Panc1 (cell line): ENCODE measurements at regions not wholly inside any gene's neighbourhood (a gene's known extent, or its start where the extent isn't known, plus 50 kb on each side); places are given as distances from the start of the nearest gene placed in this dataset.

Source experiments
- ATAC-seq: fragments of 200-7000 bp; cut with Tn5 transposase; 2 replicates; pipeline ENCODE4 v1.9.1; 2020; ENCODE audit warnings: mild to moderate bottlenecking, moderate library complexity
- BruUV-seq: library from RNA; stranded (reverse); fragments of 400-500 nt; replicated peaks from 2 replicates; lab custom pipeline; 2021; lab: Mats Ljungman, UMichigan
- CTCF ChIA-PET: fragments of 300-600 bp; sonication (Branson Sonifier 250); formaldehyde crosslinking; loops from one replicate; lab custom pipeline; 2022; ENCODE audit warnings: antibody characterized with exemption; lab: Charles Lee
- POLR2A ChIA-PET: fragments of 300-600 bp; sonication (Branson Sonifier 250); formaldehyde crosslinking; loops from one replicate; lab custom pipeline; 2022; ENCODE audit warnings: antibody characterized with exemption; lab: Charles Lee
- DNase-seq: peaks from one replicate; pipeline ENCODE4 v3.0.0-alpha.2; 2010; ENCODE audit warnings: low read depth, low spot score
- H3K27ac ChIP-seq: 2 replicates; pipeline ENCODE4 v1.5.1; 2011; ENCODE audit warnings: mild to moderate bottlenecking, low read length, inconsistent platforms
- H3K27me3 ChIP-seq: fragments of 200-500 bp; sonication (Bioruptor generic); 2 replicates; pipeline ENCODE4 v1.6.0; 2014; ENCODE audit warnings: low read length, inconsistent platforms; ENCODE audit not compliant: control insufficient read depth, insufficient read depth
- H3K36me3 ChIP-seq: fragments of 200-500 bp; sonication (Bioruptor generic); 2 replicates; pipeline ENCODE4 v1.5.1; 2014; ENCODE audit warnings: inconsistent platforms, mild to moderate bottlenecking, low read length, moderate library complexity; ENCODE audit not compliant: control insufficient read depth, insufficient read depth
- H3K4me1 ChIP-seq: 2 replicates; pipeline ENCODE4 v1.5.1; 2011; ENCODE audit warnings: inconsistent platforms, mild to moderate bottlenecking, low read length, moderate library complexity; ENCODE audit not compliant: control insufficient read depth, insufficient read depth
- H3K4me3 ChIP-seq, 2 experiments: 2 replicates each; pipeline ENCODE4 v1.5.1; 2011 to 2012; ENCODE audit warnings: low read depth in 2 of 2, low read length in 2 of 2, mild to moderate bottlenecking in 2 of 2, inconsistent platforms in 1 of 2, moderate library complexity in 1 of 2
- H3K9me3 ChIP-seq: fragments of 200-500 bp; sonication (Bioruptor generic); 2 replicates; pipeline ENCODE4 v1.5.1; 2014; ENCODE audit warnings: low read depth, mild to moderate bottlenecking, inconsistent platforms, low read length, moderate library complexity; ENCODE audit not compliant: control insufficient read depth, insufficient read depth
- POLR2AphosphoS5 ChIP-seq: IDR thresholded peaks from 2 replicates; pipeline ENCODE4 v1.6.1; 2012; ENCODE audit warnings: mild to moderate bottlenecking, low read depth, low read length, moderate library complexity
- SIN3A ChIP-seq: IDR thresholded peaks from 2 replicates; pipeline ENCODE4 v1.6.1; 2012; ENCODE audit warnings: low read depth, mild to moderate bottlenecking, low read length, moderate library complexity, borderline replicate concordance; ENCODE audit not compliant: insufficient read depth
- TCF7L2 ChIP-seq: IDR thresholded peaks from 2 replicates; pipeline ENCODE4 v1.6.1; 2011; ENCODE audit warnings: mild to moderate bottlenecking, low read depth, low read length, inconsistent platforms
- in situ Hi-C: cut with HindIII; loops from 2 replicates; pipeline ENCODE4 v1.10.0; 2016; ENCODE audit warnings: low sequenced_read_pairs, low pct_unique_long_range_greater_than_20kb
- intact Hi-C: fragments of 100-400 bp; cut with micrococcal nuclease; formaldehyde crosslinking; loops from one replicate; pipeline ENCODE4 v1.10.0; 2022; ENCODE audit not compliant: unreplicated experiment
- TF ChIP-seq, protein P1 (sequence below), 2 experiments: IDR thresholded peaks; 2 replicates each; pipeline ENCODE4 v1.6.1; 2011 to 2012; ENCODE audit warnings: low read depth in 2 of 2, control low read depth in 1 of 2, low read length in 1 of 2, mild to moderate bottlenecking in 1 of 2, moderate library complexity in 1 of 2; ENCODE audit not compliant: insufficient read depth in 1 of 2
- TF ChIP-seq, protein P2 (sequence below): fragments of 450-650 bp; IDR thresholded peaks from 2 replicates; pipeline ENCODE4 v1.5.1; 2017; ENCODE audit warnings: mild to moderate bottlenecking

DNA sequence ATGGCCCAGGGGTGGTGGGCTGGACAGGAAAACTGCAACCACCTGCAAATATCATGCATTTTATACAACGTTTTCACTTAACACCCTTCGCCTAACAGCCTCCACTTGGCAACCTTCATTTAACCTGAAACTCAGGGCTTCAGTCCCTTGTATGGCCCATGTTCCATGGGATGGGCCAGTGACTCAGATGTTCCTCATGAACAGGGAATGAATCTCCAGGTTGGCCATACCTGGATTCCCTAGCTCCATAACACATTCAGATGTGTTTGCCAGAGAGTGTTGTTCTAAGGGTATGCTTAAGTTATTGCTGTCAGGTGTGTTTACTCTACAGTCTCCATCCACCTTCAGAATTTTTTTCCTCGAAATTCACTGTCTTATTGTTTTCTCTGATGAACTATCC, 316.9 kb downstream of the JRKL start:
- ChIA-PET POLR2A (no interaction called here), CTCF (no interaction called here)
- BruUV-seq = no TSS peak
- no peak overlapping the region for H3K4me3 ChIP-seq
- H3K36me3 ChIP-seq = no peaks in the 10 kb centered on the region
- H3K4me1 ChIP-seq = no peaks in the 10 kb centered on the region
- no peaks in the 10 kb centered on the region for H3K9me3 ChIP-seq
- H3K27ac ChIP-seq = no peak overlapping the region
- intact Hi-C loops (no loop called here), in situ Hi-C loops (no loop called here)
- ATAC-seq (no peak), DNase-seq (no peak)
- TF ChIP-seq, protein P1, sequence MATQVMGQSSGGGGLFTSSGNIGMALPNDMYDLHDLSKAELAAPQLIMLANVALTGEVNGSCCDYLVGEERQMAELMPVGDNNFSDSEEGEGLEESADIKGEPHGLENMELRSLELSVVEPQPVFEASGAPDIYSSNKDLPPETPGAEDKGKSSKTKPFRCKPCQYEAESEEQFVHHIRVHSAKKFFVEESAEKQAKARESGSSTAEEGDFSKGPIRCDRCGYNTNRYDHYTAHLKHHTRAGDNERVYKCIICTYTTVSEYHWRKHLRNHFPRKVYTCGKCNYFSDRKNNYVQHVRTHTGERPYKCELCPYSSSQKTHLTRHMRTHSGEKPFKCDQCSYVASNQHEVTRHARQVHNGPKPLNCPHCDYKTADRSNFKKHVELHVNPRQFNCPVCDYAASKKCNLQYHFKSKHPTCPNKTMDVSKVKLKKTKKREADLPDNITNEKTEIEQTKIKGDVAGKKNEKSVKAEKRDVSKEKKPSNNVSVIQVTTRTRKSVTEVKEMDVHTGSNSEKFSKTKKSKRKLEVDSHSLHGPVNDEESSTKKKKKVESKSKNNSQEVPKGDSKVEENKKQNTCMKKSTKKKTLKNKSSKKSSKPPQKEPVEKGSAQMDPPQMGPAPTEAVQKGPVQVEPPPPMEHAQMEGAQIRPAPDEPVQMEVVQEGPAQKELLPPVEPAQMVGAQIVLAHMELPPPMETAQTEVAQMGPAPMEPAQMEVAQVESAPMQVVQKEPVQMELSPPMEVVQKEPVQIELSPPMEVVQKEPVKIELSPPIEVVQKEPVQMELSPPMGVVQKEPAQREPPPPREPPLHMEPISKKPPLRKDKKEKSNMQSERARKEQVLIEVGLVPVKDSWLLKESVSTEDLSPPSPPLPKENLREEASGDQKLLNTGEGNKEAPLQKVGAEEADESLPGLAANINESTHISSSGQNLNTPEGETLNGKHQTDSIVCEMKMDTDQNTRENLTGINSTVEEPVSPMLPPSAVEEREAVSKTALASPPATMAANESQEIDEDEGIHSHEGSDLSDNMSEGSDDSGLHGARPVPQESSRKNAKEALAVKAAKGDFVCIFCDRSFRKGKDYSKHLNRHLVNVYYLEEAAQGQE (IDR thresholded peaks at IDR 0.05; ENCODE audit: insufficient read depth in 1 of 2, low read depth in 2 of 2, low read length in 1 of 2) = no peak
- TF ChIP-seq SIN3A = no peak
- TF ChIP-seq, protein P2, sequence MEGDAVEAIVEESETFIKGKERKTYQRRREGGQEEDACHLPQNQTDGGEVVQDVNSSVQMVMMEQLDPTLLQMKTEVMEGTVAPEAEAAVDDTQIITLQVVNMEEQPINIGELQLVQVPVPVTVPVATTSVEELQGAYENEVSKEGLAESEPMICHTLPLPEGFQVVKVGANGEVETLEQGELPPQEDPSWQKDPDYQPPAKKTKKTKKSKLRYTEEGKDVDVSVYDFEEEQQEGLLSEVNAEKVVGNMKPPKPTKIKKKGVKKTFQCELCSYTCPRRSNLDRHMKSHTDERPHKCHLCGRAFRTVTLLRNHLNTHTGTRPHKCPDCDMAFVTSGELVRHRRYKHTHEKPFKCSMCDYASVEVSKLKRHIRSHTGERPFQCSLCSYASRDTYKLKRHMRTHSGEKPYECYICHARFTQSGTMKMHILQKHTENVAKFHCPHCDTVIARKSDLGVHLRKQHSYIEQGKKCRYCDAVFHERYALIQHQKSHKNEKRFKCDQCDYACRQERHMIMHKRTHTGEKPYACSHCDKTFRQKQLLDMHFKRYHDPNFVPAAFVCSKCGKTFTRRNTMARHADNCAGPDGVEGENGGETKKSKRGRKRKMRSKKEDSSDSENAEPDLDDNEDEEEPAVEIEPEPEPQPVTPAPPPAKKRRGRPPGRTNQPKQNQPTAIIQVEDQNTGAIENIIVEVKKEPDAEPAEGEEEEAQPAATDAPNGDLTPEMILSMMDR = no peak
- no peak for TF ChIP-seq POLR2AphosphoS5
- no peak for TF ChIP-seq TCF7L2
- H3K27me3 ChIP-seq = no peaks in the 10 kb centered on the region

DNA sequence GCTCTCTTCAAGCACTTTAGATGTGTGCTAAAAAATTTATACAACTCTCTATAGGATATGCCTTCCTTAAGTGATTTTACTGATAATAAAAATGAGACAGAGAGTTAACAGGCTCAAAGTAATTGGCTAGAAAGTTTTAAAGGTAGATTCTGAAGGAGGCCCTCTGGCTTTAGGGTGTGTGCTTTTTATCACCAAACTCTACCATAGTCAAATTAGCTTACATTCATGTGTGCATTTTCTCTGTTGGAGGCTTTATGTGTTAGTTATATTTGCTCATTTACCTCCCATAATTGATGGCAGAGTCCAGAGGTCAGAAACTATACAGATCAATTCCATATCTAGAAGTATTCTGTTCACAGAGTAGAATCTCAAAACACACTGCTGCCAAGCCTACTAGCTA, 317.5 kb downstream of the JRKL start:
- no peak overlapping the region for H3K27ac ChIP-seq
- no peaks in the 10 kb centered on the region for H3K9me3 ChIP-seq
- intact Hi-C loops = no loop called here
- DNase-seq (no peak), ATAC-seq (no peak)
- no peaks in the 10 kb centered on the region for H3K36me3 ChIP-seq
- POLR2A ChIA-PET = no interaction called here
- TF ChIP-seq POLR2AphosphoS5 = no peak
- TF ChIP-seq, protein P1 (IDR thresholded peaks at IDR 0.05; ENCODE audit: insufficient read depth in 1 of 2, low read depth in 2 of 2, low read length in 1 of 2) = no peak
- no peaks in the 10 kb centered on the region for H3K4me1 ChIP-seq
- no peaks in the 10 kb centered on the region for H3K27me3 ChIP-seq
- CTCF ChIA-PET = no interaction called here
- in situ Hi-C loops = no loop called here
- H3K4me3 ChIP-seq = no peak overlapping the region
- BruUV-seq = no TSS peak
